Coronary artery (tissue), 2 donors: ENCODE measurements at regions not wholly inside any gene's neighbourhood (a gene's known extent, or its start where the extent isn't known, plus 50 kb on each side); places are given as distances from the start of the nearest gene placed in this dataset.

Experiments
- DNase-seq: peaks from one replicate; pipeline ENCODE4 v3.0.0-alpha.2; 2017; ENCODE audit warnings: low spot score
- H3K27ac ChIP-seq, 2 donors: fragments of 200-600 bp; sonication (generic); one replicate each; pipeline ENCODE4 v1.5.1; 2016 to 2019
- H3K4me3 ChIP-seq: fragments of 200-600 bp; sonication (generic); 2 replicates; pipeline ENCODE4 v1.5.1; 2016; ENCODE audit warnings: mild to moderate bottlenecking, moderate library complexity
- TF ChIP-seq, protein P1 (sequence below): fragments of 200-600 bp; sonication (generic); IDR thresholded peaks from one replicate; pipeline ENCODE4 v1.5.1; 2019; ENCODE audit warnings: antibody characterized with exemption

DNA sequence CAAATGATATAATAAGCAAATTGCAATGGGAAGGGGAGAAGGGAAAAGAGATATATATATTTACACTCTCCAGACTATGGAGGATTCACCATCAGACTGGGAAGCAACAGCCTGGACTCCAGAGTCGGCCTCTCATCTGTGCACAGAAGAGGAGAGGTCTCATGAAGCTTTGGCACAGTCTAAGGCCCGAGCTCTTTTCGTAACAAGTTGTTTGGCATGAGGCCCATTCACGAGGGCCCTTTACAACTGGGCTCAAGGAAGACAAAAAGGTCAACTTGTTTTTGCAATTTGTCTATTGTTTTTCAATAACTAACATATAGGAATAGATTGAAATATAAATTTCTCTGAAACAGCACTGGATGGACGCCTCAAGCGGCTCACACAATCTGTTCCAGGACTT lies 66.7 kb upstream of the AJAP1 start:
- peak; percentile 4 for DNase-seq
- H3K27ac ChIP-seq: no peak overlapping the region
- TF ChIP-seq, protein P1, sequence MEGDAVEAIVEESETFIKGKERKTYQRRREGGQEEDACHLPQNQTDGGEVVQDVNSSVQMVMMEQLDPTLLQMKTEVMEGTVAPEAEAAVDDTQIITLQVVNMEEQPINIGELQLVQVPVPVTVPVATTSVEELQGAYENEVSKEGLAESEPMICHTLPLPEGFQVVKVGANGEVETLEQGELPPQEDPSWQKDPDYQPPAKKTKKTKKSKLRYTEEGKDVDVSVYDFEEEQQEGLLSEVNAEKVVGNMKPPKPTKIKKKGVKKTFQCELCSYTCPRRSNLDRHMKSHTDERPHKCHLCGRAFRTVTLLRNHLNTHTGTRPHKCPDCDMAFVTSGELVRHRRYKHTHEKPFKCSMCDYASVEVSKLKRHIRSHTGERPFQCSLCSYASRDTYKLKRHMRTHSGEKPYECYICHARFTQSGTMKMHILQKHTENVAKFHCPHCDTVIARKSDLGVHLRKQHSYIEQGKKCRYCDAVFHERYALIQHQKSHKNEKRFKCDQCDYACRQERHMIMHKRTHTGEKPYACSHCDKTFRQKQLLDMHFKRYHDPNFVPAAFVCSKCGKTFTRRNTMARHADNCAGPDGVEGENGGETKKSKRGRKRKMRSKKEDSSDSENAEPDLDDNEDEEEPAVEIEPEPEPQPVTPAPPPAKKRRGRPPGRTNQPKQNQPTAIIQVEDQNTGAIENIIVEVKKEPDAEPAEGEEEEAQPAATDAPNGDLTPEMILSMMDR: no peak
- H3K4me3 ChIP-seq: no peak overlapping the region

DNA sequence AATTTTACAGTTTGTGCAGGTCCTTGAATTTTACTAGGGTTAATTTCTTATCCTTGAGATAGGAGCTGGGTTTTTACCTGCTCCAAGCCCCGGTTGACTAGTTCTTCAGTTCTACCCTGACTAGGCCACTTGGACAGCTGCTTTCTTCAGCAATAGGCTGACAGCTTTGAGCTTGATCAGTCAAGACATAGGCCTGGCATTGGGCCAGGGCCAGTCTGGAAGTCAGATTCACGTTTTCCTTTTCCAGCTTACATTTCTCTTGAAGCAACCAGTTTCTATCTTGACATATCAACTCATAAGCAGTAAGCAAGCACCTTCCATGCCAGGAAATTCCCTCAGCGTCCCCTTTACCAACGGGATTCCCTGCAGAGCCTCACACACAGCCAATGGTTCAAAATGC lies 63.7 kb upstream of the AJAP1 start:
- Histone ChIP-seq H3K27ac (no peak overlapping the region), H3K4me3 (no peak overlapping the region)
- TF ChIP-seq, protein P1: no peak
- DNase-seq: peak; percentile 29

DNA sequence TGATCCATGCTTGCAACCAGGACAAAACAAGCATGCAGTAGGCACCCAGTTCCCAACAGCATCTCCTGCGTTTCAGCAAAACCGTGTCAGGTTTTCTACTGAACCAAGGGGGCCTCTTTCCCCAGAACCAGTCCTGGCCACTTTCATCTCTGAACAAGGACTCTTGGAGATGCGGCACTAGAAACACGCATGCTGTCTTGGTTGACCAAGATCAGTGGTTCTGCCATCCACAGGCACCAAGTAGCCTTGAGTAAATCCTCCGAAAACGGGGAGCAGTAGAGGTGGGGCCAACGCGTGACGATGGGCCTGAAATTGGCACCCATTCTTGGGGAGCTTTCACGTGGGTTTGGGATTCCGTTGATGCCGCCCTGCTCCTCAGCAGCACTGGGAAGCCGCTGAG lies 62.5 kb upstream of the AJAP1 start:
- no peak overlapping the region for H3K27ac ChIP-seq
- TF ChIP-seq, protein P1: no peak
- peak; percentile 35 for DNase-seq

DNA sequence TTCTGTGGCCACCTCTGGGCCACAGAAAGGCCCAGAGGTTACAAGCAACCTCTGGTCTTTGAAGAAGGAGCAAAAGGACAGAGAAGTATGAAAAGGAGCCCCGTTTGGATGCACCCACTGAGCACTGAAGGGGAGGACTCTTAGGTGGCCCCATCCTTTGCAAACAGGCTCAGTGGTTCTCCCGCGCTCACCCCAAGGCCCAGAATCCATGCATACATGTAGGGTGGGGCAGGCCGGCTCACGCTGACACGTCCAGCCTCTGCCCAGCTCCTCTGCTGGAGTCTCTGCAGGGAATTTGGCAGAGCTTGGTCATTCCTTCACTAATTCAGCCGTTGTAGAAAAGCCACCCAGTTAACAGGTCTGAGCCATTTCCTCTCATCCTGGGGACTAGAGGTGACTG lies 61.3 kb upstream of the AJAP1 start:
- TF ChIP-seq, protein P1: no peak
- peak; percentile 57 for DNase-seq
- no peak overlapping the region for H3K4me3 ChIP-seq
- no peak overlapping the region for H3K27ac ChIP-seq

More for the DNA sequence above, 62.5 kb upstream of the AJAP1 start:
- no peak overlapping the region for H3K4me3 ChIP-seq

DNA sequence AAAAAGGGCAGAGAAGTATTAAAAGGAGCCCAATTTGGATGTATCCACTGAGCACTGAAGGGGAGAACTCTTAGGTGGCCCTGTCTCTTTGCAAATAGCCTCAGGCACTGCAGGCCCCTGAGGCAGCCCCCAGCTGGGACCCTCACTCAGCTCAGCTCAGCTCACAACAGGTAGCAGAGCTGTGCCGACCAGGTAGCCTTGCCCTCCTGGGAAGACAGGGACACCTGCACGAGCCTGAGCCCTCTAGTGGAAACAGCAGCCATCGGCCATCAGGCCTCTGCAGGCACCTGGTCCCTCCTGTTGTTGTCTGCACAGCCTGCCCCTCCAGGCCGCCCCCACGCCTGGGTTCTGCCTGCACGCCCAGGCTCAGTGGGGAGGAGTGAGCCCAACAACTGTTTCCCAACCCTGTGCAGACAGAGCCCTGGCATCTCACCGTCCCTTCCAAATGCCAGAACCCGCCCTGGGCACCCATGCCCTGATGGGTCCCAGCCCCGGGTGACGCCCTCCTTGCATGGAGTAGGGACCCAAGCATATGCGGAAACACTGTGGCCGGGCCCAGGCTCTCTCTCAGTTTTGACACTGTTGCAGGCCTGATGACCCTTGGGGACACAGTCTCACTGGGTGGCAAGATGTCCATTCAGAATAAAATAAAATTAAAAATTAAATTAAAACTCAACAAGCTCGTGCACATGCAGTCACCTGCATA lies 60.0 kb upstream of the AJAP1 start:
- Histone ChIP-seq H3K27ac (no peak overlapping the region), H3K4me3 (no peak overlapping the region)
- TF ChIP-seq, protein P1: no peak
- DNase-seq: no peak

DNA sequence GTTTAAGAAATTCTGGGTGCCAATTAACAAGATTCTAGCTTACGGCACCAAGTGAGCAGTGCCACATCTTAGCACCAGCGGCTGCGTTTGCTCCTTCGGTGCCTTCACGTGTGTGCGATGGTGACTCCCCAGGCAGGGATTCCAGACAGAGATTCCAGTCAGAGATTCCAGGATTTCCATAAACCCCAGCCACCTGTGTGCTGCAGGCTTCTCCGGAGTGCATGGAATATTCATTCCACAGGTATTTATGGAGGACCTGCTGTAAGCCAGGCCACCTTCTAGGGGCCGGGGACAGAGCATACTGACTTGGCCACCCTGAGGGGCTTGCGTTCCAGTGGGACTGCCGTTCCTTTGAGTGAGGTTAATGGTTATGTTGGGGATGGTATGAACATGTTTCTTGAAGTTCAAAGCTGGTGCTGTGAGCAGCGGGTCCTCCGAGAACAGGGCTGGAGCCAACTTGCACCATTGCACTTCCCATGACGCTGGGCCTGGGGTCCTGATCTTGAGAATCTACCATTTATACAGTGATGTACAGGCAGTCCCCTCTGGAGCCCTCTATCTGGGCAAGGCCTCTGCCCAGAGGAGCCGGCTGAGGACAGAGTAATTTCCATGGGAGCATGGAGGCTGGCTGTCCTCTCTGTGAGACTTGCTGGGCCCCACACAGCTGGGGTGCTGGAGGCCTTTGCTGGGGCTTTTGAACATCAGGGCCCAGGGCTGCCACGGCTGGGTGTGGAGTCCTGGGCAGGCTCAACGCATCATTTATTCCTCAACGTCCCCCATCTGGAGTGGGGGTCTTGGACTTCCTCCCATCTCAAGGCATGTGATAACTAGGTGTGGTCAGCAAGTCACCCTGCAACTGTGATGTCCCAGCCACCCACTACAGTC lies 58.8 kb upstream of the AJAP1 start:
- TF ChIP-seq, protein P1: no peak
- Histone ChIP-seq H3K4me3 (no peak overlapping the region), H3K27ac (no peak overlapping the region)
- DNase-seq: no peak

DNA sequence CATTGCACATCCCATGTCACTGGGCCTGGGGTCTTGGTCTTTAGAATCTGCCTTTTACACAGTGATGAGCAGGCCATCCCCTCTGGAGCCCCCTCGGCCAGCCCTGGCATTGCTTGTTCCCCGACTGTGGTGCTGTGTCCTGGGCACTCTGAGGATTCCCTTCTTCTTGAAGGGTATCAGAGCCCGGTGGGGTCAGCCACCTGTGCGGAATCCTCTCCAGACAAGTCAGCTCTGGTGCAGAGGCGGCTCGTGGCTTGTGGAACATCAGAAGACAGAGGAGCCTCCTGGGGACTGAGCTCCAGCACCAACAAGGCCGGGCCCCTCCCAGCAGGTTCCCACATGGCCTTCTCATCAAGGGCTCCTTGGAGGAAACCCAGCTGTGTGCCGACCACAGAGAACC lies 57.9 kb upstream of the AJAP1 start:
- no peak overlapping the region for H3K4me3 ChIP-seq
- H3K27ac ChIP-seq: no peak overlapping the region
- TF ChIP-seq, protein P1: no peak
- DNase-seq: no peak
